GM04503 (cell line): ENCODE measurements at regions not wholly inside any gene's neighbourhood (a gene's known extent, or its start where the extent isn't known, plus 50 kb on each side); places are given as distances from the start of the nearest gene placed in this dataset.
A peak's percentile ranks its signal among the peaks of the same experiment; 100 is the strongest.

Experiments used
- DNase-seq: peaks from one replicate; pipeline ENCODE4 v3.0.0-alpha.2; 2012; ENCODE audit warnings: low read depth

DNA sequence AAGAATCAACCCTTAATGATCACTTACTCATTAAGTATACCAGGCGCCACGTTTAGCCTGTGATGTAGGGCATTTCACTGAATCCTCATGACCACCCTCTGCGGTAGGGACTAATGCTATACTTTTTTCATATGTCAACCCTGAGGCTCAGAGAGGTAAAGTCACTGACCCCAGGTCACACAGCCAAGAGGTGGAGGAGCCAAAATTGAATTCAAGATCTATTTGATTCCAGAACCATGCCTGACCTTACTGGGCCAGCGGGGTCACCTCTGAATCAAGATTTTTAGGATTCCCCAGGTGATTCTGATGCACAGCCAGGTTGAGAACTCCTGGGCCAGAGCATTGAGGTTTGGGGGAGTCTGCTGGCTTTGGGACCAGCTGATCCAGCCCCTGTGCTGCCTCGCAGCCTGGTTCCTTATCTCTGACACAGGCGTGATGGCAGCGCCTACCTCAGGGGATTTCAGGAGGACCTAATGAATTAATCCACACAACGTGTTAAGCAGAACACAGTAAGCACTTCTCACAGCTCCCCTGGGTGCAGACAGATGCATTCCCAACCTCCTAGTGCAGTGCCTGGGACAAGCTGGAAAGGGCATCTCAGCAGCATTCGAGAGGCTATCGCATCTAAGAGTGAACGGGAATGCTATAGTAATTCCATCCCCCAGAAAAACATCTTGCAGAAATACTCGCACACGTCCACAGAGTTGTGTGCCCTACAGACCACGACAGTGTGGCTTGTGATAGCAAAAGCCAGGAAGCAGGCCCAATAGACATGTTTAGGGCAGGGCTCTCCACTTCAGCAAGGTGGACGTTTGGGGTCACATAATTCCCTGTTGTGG, 101.4 kb upstream of the PTPN1 start:
- no peak for DNase-seq

DNA sequence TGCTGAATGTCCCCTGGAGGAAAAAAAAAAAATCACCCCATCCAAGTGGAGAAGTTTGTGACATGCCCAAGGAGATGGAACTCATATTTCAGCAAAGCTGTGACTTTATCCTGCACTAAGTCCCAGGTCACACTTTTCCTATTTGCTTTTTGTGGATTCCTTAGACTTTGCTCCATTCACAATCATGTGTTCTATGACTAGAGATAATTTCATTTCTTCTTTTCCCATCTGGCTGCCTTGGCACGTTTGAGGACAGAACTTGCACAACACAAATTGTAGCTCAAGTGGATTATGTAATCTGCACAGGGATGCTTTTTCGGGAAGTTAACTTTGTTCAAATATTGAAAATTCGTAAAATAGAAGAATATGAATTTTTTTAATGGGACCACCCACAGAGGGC, 100.7 kb upstream of the PTPN1 start:
- DNase-seq: no peak

DNA sequence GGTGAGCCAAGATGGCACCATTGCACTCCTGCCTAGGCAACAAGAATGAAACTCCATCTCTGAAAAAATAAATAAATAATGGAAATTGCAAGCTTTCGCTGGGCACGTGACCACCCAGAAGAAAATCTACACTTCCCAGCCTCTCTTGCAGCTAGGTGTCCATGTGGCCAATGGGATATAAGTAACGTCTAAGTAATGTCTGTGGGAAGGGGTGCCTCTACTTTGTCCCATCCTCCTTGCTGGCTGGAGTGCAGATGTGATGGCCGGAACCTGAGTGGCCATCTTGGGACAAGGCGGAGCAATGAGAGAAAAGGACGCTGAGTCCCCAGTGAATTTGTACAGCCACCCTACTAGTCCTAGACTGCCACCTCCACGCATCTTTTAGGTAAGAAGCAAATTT, 99.8 kb upstream of the PTPN1 start:
- DNase-seq: no peak

GRCh38 chr20:50412069-50412468, 98.1 kb upstream of the PTPN1 start:
- DNase-seq: no peak

- no peak for DNase-seq
Observed at GRCh38 chr20:50412499-50412898, 97.7 kb upstream of the PTPN1 start.

DNA sequence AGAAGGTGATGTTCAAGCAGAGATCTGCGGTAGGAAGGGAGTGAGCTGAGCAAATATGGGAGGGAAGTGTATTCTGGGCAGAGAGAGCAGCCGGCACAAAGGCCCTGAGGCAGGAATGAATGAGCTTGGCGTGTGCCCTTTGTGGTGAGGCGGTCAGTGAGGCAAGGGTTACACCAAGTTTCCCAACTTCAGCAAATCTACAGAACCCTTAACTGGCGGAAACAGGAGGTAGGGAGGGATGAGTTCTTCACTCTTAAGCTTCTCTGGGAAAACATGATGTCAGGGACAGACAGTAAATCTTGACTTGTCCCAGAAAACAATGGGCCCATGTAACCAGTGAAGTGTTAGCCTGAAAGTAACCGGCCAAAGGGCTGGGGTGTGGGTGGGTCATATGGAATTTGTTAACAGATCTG, 97.1 kb upstream of the PTPN1 start:
- no peak for DNase-seq

DNA sequence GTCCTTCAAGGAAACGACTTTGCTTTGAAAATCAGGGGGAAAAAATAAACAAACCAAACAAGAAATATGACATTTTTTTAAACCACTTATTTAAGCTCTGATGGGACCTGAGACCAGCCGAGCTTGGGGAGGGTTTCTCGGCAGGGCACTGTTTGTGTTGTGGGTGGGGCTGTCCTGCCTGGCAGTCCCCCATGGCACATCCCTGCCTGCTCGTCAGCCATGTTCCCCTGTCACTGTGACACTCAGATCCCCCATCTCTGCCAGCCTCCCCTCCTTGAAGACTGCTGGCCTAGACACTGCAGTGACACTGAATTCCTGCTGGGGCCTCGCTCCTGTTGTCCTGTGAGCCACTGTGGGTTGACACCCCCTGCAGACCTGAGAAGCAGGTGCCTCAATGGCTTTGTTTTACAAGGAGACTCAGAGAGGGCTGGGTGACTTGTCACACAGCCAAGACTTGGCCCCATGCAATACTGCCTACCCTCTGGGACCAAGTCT, 95.1 kb upstream of the PTPN1 start:
- DNase-seq: no peak

GRCh38 chr20:50415516-50416268, 94.5 kb upstream of the PTPN1 start:
- DNase-seq: peak; percentile 83

- DNase-seq: no peak
Observed at GRCh38 chr20:50416269-50417022, 93.7 kb upstream of the PTPN1 start.

GRCh38 chr20:50417023-50417329, 93.2 kb upstream of the PTPN1 start:
- DNase-seq: no peak

DNA sequence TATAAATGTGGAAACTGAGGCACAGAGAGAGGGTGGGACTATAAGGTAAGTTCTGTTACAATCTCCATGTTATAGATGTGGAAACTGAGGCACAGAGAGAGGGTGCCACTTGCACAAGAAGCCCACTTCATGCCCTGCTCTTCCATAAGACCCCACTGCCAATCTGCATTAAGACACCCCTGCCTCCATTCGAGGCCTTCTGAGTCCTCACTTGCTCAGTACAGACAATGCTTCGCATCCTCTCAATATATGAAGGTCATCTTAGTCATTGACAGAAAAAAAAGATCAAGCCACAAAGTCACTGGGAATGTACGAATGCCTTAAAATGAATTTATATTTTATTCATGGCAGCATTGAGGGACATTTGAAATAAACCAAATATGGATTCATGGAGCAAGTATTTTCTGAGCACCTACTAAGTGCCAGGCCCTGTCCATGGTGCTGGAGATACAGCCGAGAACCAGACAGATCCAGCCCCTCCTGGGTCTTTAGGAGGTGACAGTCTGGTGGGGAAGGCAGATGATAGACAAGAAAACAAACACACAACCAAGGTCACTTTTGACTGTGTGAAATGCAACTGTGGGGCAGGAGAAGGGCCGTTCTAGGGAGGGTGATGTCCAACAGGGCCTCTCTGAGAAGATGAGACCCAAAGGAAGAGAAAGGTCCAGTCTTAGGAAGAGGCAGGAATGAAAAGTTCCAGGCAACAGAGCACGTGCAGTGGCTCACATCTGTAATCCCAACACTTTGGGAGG, 92.5 kb upstream of the PTPN1 start:
- DNase-seq: no peak

DNA sequence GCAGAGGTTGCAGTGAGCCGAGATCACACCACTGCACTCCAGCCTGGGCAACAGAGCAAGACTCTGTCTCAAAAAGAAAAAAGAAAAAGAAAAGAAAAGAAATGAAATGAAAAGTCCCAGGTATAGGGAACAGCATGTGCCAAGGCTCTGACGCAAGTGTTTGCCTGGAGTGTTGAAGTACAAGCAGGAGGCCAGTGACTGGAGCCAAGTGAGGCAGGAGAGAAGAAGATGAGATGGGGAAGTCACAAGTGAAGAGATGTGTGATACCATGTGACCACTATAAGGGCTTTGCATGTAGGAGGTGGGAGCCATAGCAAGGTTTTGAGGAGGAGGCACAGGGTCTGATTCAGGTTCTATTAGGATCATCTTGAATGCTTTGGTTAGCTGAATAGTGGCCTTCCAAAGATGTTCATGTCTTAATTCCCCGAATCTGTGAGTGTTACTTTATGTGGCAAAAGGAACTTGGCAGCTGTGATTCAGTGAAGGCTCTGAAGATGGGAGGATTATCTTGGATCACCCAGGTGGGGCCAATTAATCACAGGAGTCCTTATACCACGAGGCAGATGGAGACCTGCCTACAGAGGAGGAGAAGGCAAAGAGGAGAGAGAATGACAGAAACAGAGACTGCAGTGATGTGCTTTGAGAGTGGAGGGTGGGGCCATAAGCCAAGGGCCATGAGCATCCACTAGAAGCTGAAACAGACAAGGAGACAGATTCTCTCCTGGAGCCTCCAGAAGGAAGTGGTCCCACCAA, 91.1 kb upstream of the PTPN1 start:
- no peak for DNase-seq

- DNase-seq: no peak
Observed at GRCh38 chr20:50420380-50420779, 89.8 kb upstream of the PTPN1 start.

- no peak for DNase-seq
Observed at GRCh38 chr20:50421356-50422340, 88.5 kb upstream of the PTPN1 start.

GRCh38 chr20:50423758-50424157, 86.4 kb upstream of the PTPN1 start:
- DNase-seq: no peak

DNA sequence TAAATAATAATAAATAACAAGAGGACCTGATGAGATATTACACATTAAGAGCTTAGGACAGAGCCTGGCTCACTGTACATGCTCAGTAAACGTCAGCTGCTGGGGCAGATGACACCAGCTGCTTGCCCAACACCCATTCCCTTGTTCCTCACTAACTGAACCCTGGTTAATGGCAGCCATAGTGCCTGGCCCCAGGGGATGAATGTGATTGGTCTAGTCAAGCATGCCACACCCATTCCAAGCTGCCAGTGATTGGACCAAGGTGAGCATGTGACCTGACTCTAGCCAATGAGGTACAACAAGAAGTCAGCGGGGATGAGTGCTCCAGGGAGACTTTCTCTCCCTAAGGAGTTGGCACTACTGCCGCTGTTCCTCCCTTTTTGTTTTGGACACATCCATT, 85.1 kb upstream of the PTPN1 start:
- DNase-seq: no peak

GRCh38 chr20:50426866-50427718, 83.1 kb upstream of the PTPN1 start:
- DNase-seq: no peak

GRCh38 chr20:50427719-50428083, 82.5 kb upstream of the PTPN1 start:
- DNase-seq: no peak
